Subcutaneous abdominal adipose tissue (tissue), 5 donors: ENCODE measurements at regions not wholly inside any gene's neighbourhood (a gene's known extent, or its start where the extent isn't known, plus 50 kb on each side); places are given as distances from the start of the nearest gene placed in this dataset.

Experiments
- H3K27ac ChIP-seq: one replicate; pipeline ENCODE4 v1.7.0; 2013; ENCODE audit warnings: low read depth, mild to moderate bottlenecking, inconsistent platforms, low read length, moderate library complexity
- H3K27me3 ChIP-seq, 5 donors: one replicate each; pipeline ENCODE4 v1.7.0; 2013; ENCODE audit warnings: low read length in 5 of 5, inconsistent platforms in 1 of 5; ENCODE audit not compliant: control insufficient read depth in 5 of 5, insufficient read depth in 4 of 5
- H3K36me3 ChIP-seq, 5 donors: one replicate each; pipeline ENCODE4 v1.7.0; 2013; ENCODE audit warnings: low read length in 5 of 5; ENCODE audit not compliant: control insufficient read depth in 5 of 5, insufficient read depth in 5 of 5
- H3K4me1 ChIP-seq, 5 donors: one replicate each; pipeline ENCODE4 v1.7.0; 2013; ENCODE audit warnings: low read length in 5 of 5, mild to moderate bottlenecking in 3 of 5, moderate library complexity in 1 of 5; ENCODE audit not compliant: control insufficient read depth in 5 of 5, insufficient read depth in 5 of 5
- H3K4me3 ChIP-seq, 5 donors: one replicate each; pipeline ENCODE4 v1.7.0; 2013; ENCODE audit warnings: low read length in 5 of 5, low read depth in 1 of 5
- H3K9ac ChIP-seq, 5 donors: one replicate each; pipeline ENCODE4 v1.7.0; 2013; ENCODE audit warnings: low read length in 5 of 5, mild to moderate bottlenecking in 4 of 5, moderate library complexity in 3 of 5
- H3K9me3 ChIP-seq, 5 donors: one replicate each; pipeline ENCODE4 v1.7.0; 2013; ENCODE audit warnings: low read length in 5 of 5; ENCODE audit not compliant: control insufficient read depth in 5 of 5
- donor health status: healthy.
- donor health status: healthy.
- donor health status: healthy.
- donor health status: healthy.
- donor health status: healthy.

DNA sequence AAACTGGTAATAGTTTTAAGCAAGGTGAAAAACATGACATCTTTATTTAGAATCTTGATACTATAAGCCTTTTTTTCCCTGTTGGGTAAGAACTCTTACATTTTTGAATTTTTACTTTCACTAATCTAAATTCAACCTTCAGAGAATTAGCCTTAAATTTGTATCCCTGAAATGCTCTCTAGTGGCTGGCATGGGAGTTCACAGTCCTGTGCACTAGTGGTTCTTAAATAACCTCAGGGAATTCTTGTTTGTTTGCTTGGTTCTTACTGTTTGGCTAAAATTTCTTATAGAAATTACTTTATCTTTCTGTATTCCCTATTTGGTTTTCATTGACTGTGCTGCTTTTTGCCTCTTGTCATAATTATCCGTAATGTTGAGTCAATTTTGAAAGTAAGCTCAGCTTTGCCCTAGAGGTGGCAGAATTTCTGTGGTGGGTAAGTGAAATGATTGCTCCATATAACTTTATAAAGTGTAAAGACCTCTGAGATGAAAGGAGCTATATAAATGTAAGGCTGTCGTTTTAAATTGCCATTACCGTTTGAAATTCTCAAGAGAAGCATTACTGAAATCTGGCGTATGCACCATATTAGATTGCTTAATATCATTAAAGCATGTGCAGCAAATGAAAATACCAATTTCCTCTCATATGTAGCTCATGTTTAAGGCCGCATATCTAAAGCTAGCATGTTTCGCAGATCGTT is 391.3 kb upstream of the FIGN start:
- Histone ChIP-seq H3K4me1 (peaks cover 0 to 5% (median 0%) of the 10 kb centered on the region in 5 donors), H3K4me3 (peak overlapping the region in 3 of 5 donors; percentile 1 to 25 (median 13)), H3K27ac (no peak overlapping the region), H3K36me3 (no peaks in the 10 kb centered on the region), H3K27me3 (no peaks in the 10 kb centered on the region), H3K9ac (no peak overlapping the region), H3K9me3 (no peaks in the 10 kb centered on the region)

DNA sequence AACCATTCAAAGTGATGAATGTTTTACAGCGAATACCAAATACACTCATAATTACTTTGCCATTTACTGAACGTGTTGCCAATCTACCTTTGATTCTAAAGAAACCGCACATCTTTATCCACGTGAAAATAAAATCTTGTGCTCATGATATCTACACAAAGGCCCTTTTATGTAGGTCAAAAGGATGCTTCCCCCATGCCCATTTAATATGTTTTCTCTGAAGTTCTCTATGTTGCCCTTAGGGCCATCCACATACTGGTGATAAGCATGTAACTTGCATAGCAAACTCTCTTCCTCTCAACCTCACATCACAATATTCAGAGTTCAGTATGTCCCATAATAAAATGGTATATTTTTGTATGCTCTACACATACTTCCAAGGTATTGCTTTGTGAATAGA is 380.0 kb upstream of the FIGN start:
- no peak overlapping the region for H3K4me3 ChIP-seq
- no peaks in the 10 kb centered on the region for H3K9me3 ChIP-seq
- H3K27me3 ChIP-seq = no peaks in the 10 kb centered on the region
- H3K4me1 ChIP-seq = no peaks in the 10 kb centered on the region
- no peak overlapping the region for H3K27ac ChIP-seq
- no peak overlapping the region for H3K9ac ChIP-seq
- H3K36me3 ChIP-seq = no peaks in the 10 kb centered on the region

DNA sequence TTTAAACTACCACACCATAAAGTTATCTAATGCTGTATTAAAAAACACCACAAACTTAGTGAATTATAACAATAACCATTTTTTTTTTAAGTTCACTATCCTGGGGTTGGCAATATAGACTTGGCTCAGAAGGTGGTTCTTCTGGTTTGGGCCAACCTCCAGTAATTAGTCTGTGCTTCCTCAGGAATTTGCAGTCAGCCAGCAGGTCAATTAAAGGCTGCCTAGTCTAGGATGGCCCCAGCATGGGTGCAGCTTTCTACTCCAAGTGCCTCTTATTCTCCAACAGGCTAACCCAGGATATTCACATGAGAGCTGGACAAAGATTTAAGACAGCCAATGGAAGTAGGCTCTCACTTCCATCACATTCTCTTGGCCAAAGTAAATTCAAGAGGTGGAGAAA is 379.1 kb upstream of the FIGN start:
- H3K9me3 ChIP-seq = no peaks in the 10 kb centered on the region
- no peak overlapping the region for H3K27ac ChIP-seq
- H3K4me3 ChIP-seq = no peak overlapping the region
- no peaks in the 10 kb centered on the region for H3K4me1 ChIP-seq
- H3K36me3 ChIP-seq = no peaks in the 10 kb centered on the region
- no peak overlapping the region for H3K9ac ChIP-seq
- no peaks in the 10 kb centered on the region for H3K27me3 ChIP-seq

DNA sequence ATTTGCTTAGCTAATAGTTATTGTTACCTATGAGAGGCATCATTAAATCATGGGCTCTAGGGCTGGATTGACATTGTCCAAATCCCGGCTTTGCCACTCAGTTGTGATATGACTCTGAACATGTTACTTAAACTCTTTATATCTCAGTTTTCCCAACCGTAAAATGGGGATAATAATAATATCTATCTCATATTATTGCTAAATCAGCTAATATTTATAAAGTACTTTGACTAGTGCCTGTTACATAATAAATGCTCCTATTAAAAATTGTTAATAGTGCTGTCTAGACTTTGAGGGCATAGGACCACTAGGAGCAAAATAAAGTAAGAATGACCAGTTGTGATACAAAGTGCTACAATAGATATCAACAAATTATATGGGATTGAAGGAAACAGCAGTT is 376.3 kb upstream of the FIGN start:
- Histone ChIP-seq H3K36me3 (no peaks in the 10 kb centered on the region), H3K9ac (no peak overlapping the region), H3K4me3 (no peak overlapping the region), H3K9me3 (no peaks in the 10 kb centered on the region), H3K27me3 (no peaks in the 10 kb centered on the region), H3K4me1 (no peaks in the 10 kb centered on the region), H3K27ac (no peak overlapping the region)

DNA sequence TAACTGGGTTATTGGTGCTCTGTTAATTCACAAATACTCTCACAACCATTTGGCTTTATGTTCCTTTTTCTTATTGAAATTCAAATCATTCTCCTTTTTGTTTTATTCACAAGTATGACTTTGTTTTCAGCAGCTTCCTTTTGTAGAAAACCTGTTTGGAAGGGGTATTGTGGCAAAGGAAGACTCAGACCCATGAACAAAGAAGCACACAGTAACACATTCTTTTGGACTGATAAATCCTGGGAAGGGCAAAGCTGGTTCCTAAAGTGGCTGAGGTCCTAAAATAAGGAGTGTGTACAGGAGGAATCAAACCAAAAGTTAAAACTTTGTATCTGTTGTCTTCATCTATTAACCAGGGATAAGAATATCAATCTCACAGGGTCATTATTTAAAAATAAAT is 374.7 kb upstream of the FIGN start:
- no peaks in the 10 kb centered on the region for H3K36me3 ChIP-seq
- H3K9me3 ChIP-seq = no peaks in the 10 kb centered on the region
- no peak overlapping the region for H3K27ac ChIP-seq
- no peaks in the 10 kb centered on the region for H3K27me3 ChIP-seq
- no peak overlapping the region for H3K4me3 ChIP-seq
- H3K4me1 ChIP-seq = no peaks in the 10 kb centered on the region
- H3K9ac ChIP-seq = no peak overlapping the region

DNA sequence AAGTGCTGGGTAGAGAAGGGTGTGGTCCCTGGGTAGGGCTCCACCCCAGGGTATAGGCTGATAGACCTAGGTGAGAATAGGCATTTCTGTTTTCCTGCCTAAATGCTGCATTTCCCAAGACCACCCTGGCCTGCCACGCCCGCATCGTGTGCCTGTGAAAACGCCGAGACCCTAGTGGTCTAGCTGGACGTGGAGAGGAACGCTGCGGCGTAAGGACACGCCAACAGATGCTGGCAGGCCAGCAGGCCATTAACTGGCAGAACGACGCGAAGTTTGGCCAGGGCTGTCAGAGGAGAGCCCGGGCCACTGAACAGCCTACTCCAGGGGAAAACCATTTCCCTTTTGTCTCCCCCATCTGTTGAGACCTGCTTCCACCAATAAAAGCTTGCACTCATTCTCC is 373.2 kb upstream of the FIGN start:
- Histone ChIP-seq H3K4me1 (no peaks in the 10 kb centered on the region), H3K27me3 (no peaks in the 10 kb centered on the region), H3K4me3 (no peak overlapping the region), H3K36me3 (no peaks in the 10 kb centered on the region), H3K9ac (no peak overlapping the region), H3K27ac (no peak overlapping the region), H3K9me3 (no peaks in the 10 kb centered on the region)

DNA sequence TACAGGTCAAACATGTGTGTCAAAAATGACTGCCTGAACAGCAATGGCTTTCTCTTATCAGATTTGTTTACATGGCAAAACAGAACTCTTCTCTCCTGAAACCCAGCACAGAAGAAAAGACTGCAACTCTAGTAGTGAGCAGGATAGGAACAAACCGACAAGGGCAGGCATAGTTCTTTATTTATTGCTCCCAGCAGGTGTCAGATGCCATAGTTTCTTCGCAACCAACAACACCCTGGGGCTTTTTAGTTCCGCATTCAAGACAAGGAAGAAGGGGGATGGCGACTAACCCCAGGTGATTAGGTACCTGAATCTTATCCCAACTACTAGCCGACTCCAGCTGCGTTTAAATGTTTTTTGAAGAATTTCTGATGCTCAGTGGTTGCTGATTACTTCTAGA is 367.5 kb upstream of the FIGN start:
- H3K9ac ChIP-seq = no peak overlapping the region
- H3K36me3 ChIP-seq = no peaks in the 10 kb centered on the region
- no peak overlapping the region for H3K27ac ChIP-seq
- H3K4me1 ChIP-seq = no peaks in the 10 kb centered on the region
- H3K27me3 ChIP-seq = no peaks in the 10 kb centered on the region
- H3K4me3 ChIP-seq = no peak overlapping the region
- no peaks in the 10 kb centered on the region for H3K9me3 ChIP-seq

DNA sequence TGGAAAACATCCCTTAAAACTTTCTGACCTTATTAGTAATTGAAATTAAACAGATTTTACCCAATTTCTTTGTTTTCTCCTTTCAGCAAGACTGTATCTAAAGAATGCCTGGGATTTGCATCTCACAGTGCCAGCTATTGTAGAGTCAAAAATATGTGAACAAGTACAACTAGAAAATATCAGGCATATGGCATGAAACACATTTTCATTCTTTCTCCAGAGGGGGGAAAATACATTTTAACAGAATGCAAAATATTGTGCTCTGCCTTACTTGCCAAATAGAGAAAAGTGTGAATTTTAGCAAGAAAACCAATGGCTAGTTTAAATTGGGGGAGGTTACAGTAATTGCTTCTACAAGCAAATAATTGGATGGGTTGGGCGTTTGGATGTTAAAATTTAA is 366.6 kb upstream of the FIGN start:
- Histone ChIP-seq H3K27me3 (no peaks in the 10 kb centered on the region), H3K9me3 (no peaks in the 10 kb centered on the region), H3K4me1 (no peaks in the 10 kb centered on the region), H3K4me3 (no peak overlapping the region), H3K9ac (no peak overlapping the region), H3K36me3 (no peaks in the 10 kb centered on the region), H3K27ac (no peak overlapping the region)

DNA sequence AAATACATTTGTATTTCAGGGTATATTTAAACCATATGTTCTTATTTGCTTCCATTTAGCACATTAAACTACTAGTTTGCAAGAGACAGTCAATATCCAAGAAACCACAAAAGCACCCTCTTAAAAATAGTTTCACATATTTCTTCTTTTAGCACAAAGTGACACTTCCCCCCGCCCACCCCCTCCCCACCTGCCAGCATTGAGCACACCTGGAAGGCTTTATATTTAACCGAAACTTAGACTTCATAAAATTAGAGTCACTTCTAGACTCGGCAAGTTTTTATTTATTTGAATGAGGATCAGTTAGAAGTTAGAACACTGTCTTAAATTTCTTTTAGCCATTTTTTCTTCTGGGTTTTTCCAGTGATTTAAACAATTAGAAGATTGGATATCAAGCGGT is 355.9 kb upstream of the FIGN start:
- no peaks in the 10 kb centered on the region for H3K36me3 ChIP-seq
- H3K4me3 ChIP-seq = no peak overlapping the region
- no peaks in the 10 kb centered on the region for H3K27me3 ChIP-seq
- no peak overlapping the region for H3K27ac ChIP-seq
- no peak overlapping the region for H3K9ac ChIP-seq
- peaks cover 0 to 5% (median 0%) of the 10 kb centered on the region in 5 donors for H3K9me3 ChIP-seq
- H3K4me1 ChIP-seq = peaks cover 0 to 3% (median 0%) of the 10 kb centered on the region in 5 donors

DNA sequence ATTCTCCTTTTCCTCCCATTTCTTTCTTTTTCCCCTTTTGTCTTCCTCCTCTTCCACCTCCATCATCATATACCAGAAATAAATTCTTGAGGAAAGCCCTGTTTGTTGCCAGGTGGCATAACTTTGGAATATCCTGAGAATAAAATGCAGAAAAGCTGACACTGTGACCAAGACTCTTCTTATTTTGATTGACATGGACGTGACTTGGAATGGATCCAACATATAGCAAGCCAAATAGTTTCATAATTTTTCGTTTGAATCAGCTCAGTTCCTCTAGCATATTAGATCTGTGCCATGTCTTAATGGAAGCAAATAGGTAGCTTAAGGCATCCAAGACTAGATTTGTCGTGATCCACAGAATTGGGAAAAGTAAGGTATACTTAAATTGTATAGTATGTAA is 354.7 kb upstream of the FIGN start:
- H3K9me3 ChIP-seq = peaks cover 0 to 5% (median 0%) of the 10 kb centered on the region in 5 donors
- no peaks in the 10 kb centered on the region for H3K27me3 ChIP-seq
- no peak overlapping the region for H3K4me3 ChIP-seq
- H3K4me1 ChIP-seq = peaks cover 0 to 3% (median 0%) of the 10 kb centered on the region in 5 donors
- H3K27ac ChIP-seq = no peak overlapping the region
- no peaks in the 10 kb centered on the region for H3K36me3 ChIP-seq
- no peak overlapping the region for H3K9ac ChIP-seq

DNA sequence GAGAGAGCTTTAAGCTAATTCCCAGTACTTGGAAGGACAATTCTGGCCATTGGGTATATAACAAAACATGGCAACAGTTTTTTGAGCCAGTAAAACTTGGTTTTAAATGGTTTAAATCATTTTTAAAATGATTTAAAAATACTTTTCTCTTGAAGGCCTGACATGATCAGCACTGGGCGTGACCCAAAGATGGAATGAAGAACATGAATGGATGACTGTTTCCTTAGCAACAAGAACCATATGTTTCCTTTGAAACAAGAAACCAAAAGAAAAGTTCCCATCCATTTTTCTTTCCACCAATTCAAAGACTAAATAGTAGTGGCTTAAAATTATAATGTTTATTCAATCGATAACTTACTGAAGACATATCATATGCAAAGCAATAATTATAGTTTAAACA is 348.3 kb upstream of the FIGN start:
- H3K9ac ChIP-seq = no peak overlapping the region
- no peak overlapping the region for H3K4me3 ChIP-seq
- H3K36me3 ChIP-seq = no peaks in the 10 kb centered on the region
- H3K27ac ChIP-seq = no peak overlapping the region
- no peaks in the 10 kb centered on the region for H3K9me3 ChIP-seq
- no peaks in the 10 kb centered on the region for H3K4me1 ChIP-seq
- no peaks in the 10 kb centered on the region for H3K27me3 ChIP-seq
